A549 (cell line): ENCODE measurements at regions not wholly inside any gene's neighbourhood (a gene's known extent, or its start where the extent isn't known, plus 50 kb on each side); places are given as distances from the start of the nearest gene placed in this dataset.

ENCODE experiments used
- BHLHE40 ChIP-seq: IDR thresholded peaks from 2 replicates; pipeline ENCODE4 v1.6.1; 2012; ENCODE audit warnings: low read depth, low read length, inconsistent platforms
- CHD2 ChIP-seq: fragments of 150-350 bp; IDR thresholded peaks from 2 replicates; pipeline ENCODE4 v1.6.1; 2014; ENCODE audit warnings: low read length; ENCODE audit not compliant: partially characterized antibody
- EHF ChIP-seq: fragments of 250-450 bp; sonication (Bioruptor Pico); IDR thresholded peaks from 2 replicates; pipeline ENCODE4 v1.5.0; 2020; ENCODE audit warnings: mild to moderate bottlenecking
- JUN ChIP-seq, 2 experiments: fragments of >200 bp; sonication (Bioruptor Twin); formaldehyde crosslinking; IDR thresholded peaks; 2 replicates in 1 of 2; 3 replicates in 1 of 2; pipeline ENCODE4 v1.6.1; 2016 to 2017
- MAZ ChIP-seq: fragments of 150-350 bp; IDR thresholded peaks from 2 replicates; pipeline ENCODE4 v1.6.1; 2014; ENCODE audit warnings: antibody characterized with exemption, low read depth, low read length, borderline replicate concordance
- POLR2A ChIP-seq: IDR thresholded peaks from 2 replicates; pipeline ENCODE4 v1.6.1; 2012; ENCODE audit warnings: mild to moderate bottlenecking, low read length
- RAD21 ChIP-seq, 2 experiments: fragments of >200 bp in 1 of 2; sonication (Bioruptor Twin) in 1 of 2; formaldehyde crosslinking in 1 of 2; IDR thresholded peaks in 1 of 2; conservative IDR thresholded peaks in 1 of 2; 2 replicates in 1 of 2; 3 replicates in 1 of 2; pipeline ENCODE4 v1.6.1; 2012 to 2018; ENCODE audit warnings: inconsistent platforms in 1 of 2
- RFX5 ChIP-seq: fragments of 450-650 bp; IDR thresholded peaks from 2 replicates; pipeline ENCODE4 v1.7.1; 2014; ENCODE audit warnings: antibody characterized with exemption, mild to moderate bottlenecking, moderate library complexity
- TF ChIP-seq, protein P1 (sequence below): fragments of 150-350 bp; IDR thresholded peaks from 2 replicates; pipeline ENCODE4 v1.6.1; 2014; ENCODE audit warnings: low read depth, mild to moderate bottlenecking, low read length
- TF ChIP-seq, protein P2 (sequence below): IDR thresholded peaks from 2 replicates; pipeline ENCODE4 v1.6.1; 2012
- TF ChIP-seq, protein P3 (sequence below): fragments of >200 bp; sonication (Bioruptor Twin); formaldehyde crosslinking; IDR thresholded peaks from 3 replicates; pipeline ENCODE4 v1.5.1; 2016
- TF ChIP-seq, protein P4 (sequence below): fragments of 450-650 bp; IDR thresholded peaks from 2 replicates; pipeline ENCODE4 v1.6.1; 2014; ENCODE audit warnings: antibody characterized with exemption

DNA sequence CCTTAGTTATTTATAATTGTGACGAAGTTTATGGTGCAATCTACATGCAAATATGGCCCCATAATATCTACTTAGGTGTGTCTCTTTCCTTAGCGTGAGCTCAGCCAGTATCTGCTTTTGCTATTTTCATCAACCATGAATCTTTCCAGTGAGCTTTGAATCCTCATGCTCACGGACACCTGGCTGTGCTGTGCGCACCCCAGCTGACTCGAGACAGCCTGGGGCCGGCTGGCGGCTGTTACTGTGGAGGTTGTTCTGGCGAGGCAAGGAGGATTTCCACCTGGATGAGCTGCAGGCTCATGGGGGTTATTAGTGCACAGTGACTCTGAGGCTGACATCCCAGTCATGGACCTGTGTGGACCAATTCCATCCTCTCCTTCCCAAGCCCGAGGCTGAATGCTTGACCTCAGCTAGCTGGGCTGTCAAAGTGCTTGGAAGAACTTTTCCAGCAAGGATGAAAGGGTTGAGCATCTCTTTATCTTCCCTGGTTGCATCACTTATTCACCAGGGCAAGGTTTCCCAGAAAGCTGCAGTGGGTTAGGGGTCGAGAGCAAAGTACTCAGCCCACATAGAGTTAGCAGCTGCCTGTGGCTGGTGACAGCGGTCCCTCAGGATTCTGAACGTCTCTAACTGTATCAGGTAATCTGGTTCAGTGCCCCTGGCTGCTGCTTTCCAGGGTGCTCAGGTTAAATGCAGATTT lies 141.7 kb downstream of the ARL4C start:
- TF ChIP-seq, protein P1, sequence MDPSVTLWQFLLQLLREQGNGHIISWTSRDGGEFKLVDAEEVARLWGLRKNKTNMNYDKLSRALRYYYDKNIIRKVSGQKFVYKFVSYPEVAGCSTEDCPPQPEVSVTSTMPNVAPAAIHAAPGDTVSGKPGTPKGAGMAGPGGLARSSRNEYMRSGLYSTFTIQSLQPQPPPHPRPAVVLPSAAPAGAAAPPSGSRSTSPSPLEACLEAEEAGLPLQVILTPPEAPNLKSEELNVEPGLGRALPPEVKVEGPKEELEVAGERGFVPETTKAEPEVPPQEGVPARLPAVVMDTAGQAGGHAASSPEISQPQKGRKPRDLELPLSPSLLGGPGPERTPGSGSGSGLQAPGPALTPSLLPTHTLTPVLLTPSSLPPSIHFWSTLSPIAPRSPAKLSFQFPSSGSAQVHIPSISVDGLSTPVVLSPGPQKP = no peak
- TF ChIP-seq, protein P2, sequence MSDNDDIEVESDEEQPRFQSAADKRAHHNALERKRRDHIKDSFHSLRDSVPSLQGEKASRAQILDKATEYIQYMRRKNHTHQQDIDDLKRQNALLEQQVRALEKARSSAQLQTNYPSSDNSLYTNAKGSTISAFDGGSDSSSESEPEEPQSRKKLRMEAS = no peak
- TF ChIP-seq POLR2A = no peak
- TF ChIP-seq, protein P3, sequence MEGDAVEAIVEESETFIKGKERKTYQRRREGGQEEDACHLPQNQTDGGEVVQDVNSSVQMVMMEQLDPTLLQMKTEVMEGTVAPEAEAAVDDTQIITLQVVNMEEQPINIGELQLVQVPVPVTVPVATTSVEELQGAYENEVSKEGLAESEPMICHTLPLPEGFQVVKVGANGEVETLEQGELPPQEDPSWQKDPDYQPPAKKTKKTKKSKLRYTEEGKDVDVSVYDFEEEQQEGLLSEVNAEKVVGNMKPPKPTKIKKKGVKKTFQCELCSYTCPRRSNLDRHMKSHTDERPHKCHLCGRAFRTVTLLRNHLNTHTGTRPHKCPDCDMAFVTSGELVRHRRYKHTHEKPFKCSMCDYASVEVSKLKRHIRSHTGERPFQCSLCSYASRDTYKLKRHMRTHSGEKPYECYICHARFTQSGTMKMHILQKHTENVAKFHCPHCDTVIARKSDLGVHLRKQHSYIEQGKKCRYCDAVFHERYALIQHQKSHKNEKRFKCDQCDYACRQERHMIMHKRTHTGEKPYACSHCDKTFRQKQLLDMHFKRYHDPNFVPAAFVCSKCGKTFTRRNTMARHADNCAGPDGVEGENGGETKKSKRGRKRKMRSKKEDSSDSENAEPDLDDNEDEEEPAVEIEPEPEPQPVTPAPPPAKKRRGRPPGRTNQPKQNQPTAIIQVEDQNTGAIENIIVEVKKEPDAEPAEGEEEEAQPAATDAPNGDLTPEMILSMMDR = no peak
- TF ChIP-seq EHF (CRISPR knock-in tag) = no peak
- TF ChIP-seq, protein P4, sequence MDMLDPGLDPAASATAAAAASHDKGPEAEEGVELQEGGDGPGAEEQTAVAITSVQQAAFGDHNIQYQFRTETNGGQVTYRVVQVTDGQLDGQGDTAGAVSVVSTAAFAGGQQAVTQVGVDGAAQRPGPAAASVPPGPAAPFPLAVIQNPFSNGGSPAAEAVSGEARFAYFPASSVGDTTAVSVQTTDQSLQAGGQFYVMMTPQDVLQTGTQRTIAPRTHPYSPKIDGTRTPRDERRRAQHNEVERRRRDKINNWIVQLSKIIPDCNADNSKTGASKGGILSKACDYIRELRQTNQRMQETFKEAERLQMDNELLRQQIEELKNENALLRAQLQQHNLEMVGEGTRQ = no peak
- TF ChIP-seq CHD2 = no peak
- no peak for TF ChIP-seq MAZ
- TF ChIP-seq JUN (IDR thresholded peaks at IDR 0.05) = no peak
- no peak for TF ChIP-seq RAD21 (conservative IDR thresholded peaks at IDR 0.05 in 1 of 2, IDR thresholded peaks at IDR 0.05 in 1 of 2)
- TF ChIP-seq RFX5 = no peak
- TF ChIP-seq BHLHE40 = no peak
